ENCODE measurements at regions not wholly inside any gene's neighbourhood (a gene's known extent, or its start where the extent isn't known, plus 50 kb on each side); places are given as distances from the start of the nearest gene placed in this dataset.

GRCh38 chr5:89297066-89297465 lies 414.1 kb upstream of the MEF2C start:
- 43 to 89% methylated on average over 1 of the region's 1 CpG for WGBS, 2 donors (ENCODE audit: low coverage in 1 of 2)
- Histone ChIP-seq H3K4me3 (no peak overlapping the region), H3K4me1 (no peaks in the 10 kb centered on the region)

GRCh38 chr5:89293810-89294209 lies 410.8 kb upstream of the MEF2C start:
- Histone ChIP-seq H3K9me3 (no peaks in the 10 kb centered on the region), H3K4me3 (no peak overlapping the region), H3K4me1 (no peaks in the 10 kb centered on the region), H3K36me3 (no peaks in the 10 kb centered on the region), H3K27ac (no peak overlapping the region), H3K27me3 (no peaks in the 10 kb centered on the region)
- TF ChIP-seq POLR2A (IDR thresholded peaks at IDR 0.05) (no peak), CTCF (IDR thresholded peaks at IDR 0.05) (no peak), EP300 (IDR thresholded peaks at IDR 0.05; ENCODE audit: low read depth) (no peak), POLR2AphosphoS5 (IDR thresholded peaks at IDR 0.05) (no peak)
- intact Hi-C loops (cut with DNase I; ENCODE audit: low total_unique reads), result no loop called here
- no peak for DNase-seq
- WGBS, 2 donors (ENCODE audit: low coverage in 1 of 2), result 39 to 45% methylated on average over 2 of the region's 2 CpGs
- in situ Hi-C loops (cut with MboI; ENCODE audit: low pct_ligation_motif_present in 1 of 4, low pct_unique_long_range_greater_than_20kb in 1 of 4, low sequenced_read_pairs in 3 of 4), result no loop called here

More at GRCh38 chr5:89297066-89297465, 414.1 kb upstream of the MEF2C start:
- Histone ChIP-seq H3K27me3 (no peaks in the 10 kb centered on the region), H3K9me3 (no peaks in the 10 kb centered on the region), H3K27ac (no peak overlapping the region), H3K36me3 (no peaks in the 10 kb centered on the region)
- no peak for DNase-seq
- intact Hi-C loops (cut with DNase I; ENCODE audit: low total_unique reads), result no loop called here
- TF ChIP-seq EP300 (IDR thresholded peaks at IDR 0.05; ENCODE audit: low read depth) (no peak), POLR2A (IDR thresholded peaks at IDR 0.05) (no peak), CTCF (IDR thresholded peaks at IDR 0.05) (no peak), POLR2AphosphoS5 (IDR thresholded peaks at IDR 0.05) (no peak)
- in situ Hi-C loops (cut with MboI; ENCODE audit: low pct_ligation_motif_present in 1 of 4, low pct_unique_long_range_greater_than_20kb in 1 of 4, low sequenced_read_pairs in 3 of 4), result no loop called here

GRCh38 chr5:89292487-89292886 lies 409.5 kb upstream of the MEF2C start:
- DNase-seq, result no peak
- no peaks in the 10 kb centered on the region for H3K27me3 ChIP-seq
- in situ Hi-C loops (cut with MboI; ENCODE audit: low pct_ligation_motif_present in 1 of 4, low pct_unique_long_range_greater_than_20kb in 1 of 4, low sequenced_read_pairs in 3 of 4) (no loop called here), intact Hi-C loops (cut with DNase I; ENCODE audit: low total_unique reads) (no loop called here)
- 81 to 85% methylated on average over 2 of the region's 2 CpGs for WGBS, 2 donors (ENCODE audit: low coverage in 1 of 2)
- H3K27ac ChIP-seq, result no peak overlapping the region
- no peaks in the 10 kb centered on the region for H3K9me3 ChIP-seq
- H3K4me1 ChIP-seq, result no peaks in the 10 kb centered on the region
- H3K36me3 ChIP-seq, result no peaks in the 10 kb centered on the region
- H3K4me3 ChIP-seq, result no peak overlapping the region
- no peak for TF ChIP-seq EP300 (IDR thresholded peaks at IDR 0.05; ENCODE audit: low read depth)
- TF ChIP-seq CTCF (IDR thresholded peaks at IDR 0.05), result no peak
- no peak for TF ChIP-seq POLR2A (IDR thresholded peaks at IDR 0.05)
- TF ChIP-seq POLR2AphosphoS5 (IDR thresholded peaks at IDR 0.05), result no peak

GRCh38 chr5:89289604-89290003 lies 406.6 kb upstream of the MEF2C start:
- intact Hi-C loops (cut with DNase I; ENCODE audit: low total_unique reads), result no loop called here
- no peaks in the 10 kb centered on the region for H3K27me3 ChIP-seq
- no peak overlapping the region for H3K4me3 ChIP-seq
- no peak overlapping the region for H3K27ac ChIP-seq
- H3K9me3 ChIP-seq, result no peaks in the 10 kb centered on the region
- H3K4me1 ChIP-seq, result no peaks in the 10 kb centered on the region
- WGBS, 2 donors (ENCODE audit: low coverage in 1 of 2), result 65 to 70% methylated on average over 3 of the region's 3 CpGs
- DNase-seq, result no peak
- no peak for TF ChIP-seq POLR2AphosphoS5 (IDR thresholded peaks at IDR 0.05)
- no peak for TF ChIP-seq POLR2A (IDR thresholded peaks at IDR 0.05)
- TF ChIP-seq EP300 (IDR thresholded peaks at IDR 0.05; ENCODE audit: low read depth), result no peak
- no peak for TF ChIP-seq CTCF (IDR thresholded peaks at IDR 0.05)
- H3K36me3 ChIP-seq, result no peaks in the 10 kb centered on the region
- in situ Hi-C loops (cut with MboI; ENCODE audit: low pct_ligation_motif_present in 1 of 4, low pct_unique_long_range_greater_than_20kb in 1 of 4, low sequenced_read_pairs in 3 of 4), result no loop called here
